ENCODE measurements at regions not wholly inside any gene's neighbourhood (a gene's known extent, or its start where the extent isn't known, plus 50 kb on each side); places are given as distances from the start of the nearest gene placed in this dataset.

DNA sequence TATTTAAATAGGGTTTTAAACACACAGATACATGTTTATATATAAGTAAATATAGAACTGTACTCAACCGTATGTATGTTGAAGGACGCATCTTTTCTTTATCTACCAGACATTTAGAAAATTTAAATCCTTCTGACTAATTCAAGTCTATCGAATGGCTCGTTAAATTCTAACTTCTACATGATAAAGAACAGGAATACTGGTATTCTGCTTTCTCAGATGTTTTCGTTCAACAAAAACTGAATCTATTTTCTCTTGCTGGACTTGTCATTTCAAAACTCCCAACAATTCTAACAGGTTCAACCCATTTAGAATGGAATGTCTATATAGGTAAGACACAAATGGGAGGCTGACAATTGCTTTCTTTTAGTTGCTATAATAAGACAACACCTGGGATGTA is 978.3 kb upstream of the ADGRL3 start:
- no peak for TF ChIP-seq FOXP2 (optimal IDR thresholded peaks at IDR 0.05; ENCODE audit: borderline replicate concordance, extremely low read depth, extremely low read length, insufficient read depth)
- TF ChIP-seq TAF1 (IDR thresholded peaks at IDR 0.05; ENCODE audit: borderline replicate concordance, insufficient read depth, low read length), result no peak
- no peak for TF ChIP-seq POLR2AphosphoS5 (IDR thresholded peaks at IDR 0.05; ENCODE audit: low read depth, low read length)
- no peak for TF ChIP-seq SIN3A (IDR thresholded peaks at IDR 0.05; ENCODE audit: borderline replicate concordance, insufficient read depth, low read length)
- TF ChIP-seq, protein P1, sequence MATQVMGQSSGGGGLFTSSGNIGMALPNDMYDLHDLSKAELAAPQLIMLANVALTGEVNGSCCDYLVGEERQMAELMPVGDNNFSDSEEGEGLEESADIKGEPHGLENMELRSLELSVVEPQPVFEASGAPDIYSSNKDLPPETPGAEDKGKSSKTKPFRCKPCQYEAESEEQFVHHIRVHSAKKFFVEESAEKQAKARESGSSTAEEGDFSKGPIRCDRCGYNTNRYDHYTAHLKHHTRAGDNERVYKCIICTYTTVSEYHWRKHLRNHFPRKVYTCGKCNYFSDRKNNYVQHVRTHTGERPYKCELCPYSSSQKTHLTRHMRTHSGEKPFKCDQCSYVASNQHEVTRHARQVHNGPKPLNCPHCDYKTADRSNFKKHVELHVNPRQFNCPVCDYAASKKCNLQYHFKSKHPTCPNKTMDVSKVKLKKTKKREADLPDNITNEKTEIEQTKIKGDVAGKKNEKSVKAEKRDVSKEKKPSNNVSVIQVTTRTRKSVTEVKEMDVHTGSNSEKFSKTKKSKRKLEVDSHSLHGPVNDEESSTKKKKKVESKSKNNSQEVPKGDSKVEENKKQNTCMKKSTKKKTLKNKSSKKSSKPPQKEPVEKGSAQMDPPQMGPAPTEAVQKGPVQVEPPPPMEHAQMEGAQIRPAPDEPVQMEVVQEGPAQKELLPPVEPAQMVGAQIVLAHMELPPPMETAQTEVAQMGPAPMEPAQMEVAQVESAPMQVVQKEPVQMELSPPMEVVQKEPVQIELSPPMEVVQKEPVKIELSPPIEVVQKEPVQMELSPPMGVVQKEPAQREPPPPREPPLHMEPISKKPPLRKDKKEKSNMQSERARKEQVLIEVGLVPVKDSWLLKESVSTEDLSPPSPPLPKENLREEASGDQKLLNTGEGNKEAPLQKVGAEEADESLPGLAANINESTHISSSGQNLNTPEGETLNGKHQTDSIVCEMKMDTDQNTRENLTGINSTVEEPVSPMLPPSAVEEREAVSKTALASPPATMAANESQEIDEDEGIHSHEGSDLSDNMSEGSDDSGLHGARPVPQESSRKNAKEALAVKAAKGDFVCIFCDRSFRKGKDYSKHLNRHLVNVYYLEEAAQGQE (IDR thresholded peaks at IDR 0.05; ENCODE audit: insufficient read depth in 1 of 2, low read depth in 2 of 2, low read length in 2 of 2), result no peak

DNA sequence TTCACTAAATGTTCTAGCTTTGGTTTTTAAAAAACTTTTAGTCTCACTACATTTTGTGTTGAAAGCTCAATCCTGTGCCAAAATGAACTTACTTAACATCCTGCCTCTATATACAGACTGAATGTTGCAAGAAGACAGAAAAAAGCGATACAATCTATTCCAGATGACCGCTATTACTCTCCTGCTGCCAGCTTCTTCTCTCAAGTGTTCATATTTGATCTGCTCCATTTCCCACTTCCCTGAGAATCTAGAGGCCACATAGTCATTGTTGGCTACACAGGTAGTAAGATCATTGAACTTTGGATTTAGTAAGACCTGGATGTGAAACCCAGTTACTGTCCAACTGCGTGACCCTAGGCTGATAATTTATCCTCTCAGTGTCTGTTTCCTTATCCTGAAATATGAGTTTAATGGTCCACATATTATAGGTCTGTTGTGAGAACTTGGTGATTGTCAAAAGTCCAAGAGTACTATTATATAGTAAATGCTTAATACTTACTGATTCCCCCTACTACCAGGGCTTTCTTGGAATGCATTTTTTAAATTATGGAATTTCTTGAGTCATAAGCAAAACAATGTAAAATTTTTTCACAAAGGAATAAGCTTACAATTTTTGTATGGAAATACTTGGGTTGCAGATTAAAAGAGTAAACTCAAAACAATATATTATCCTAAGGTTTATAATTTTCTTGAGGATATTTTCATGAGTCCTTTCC is 976.8 kb upstream of the ADGRL3 start:
- TF ChIP-seq, protein P1 (IDR thresholded peaks at IDR 0.05; ENCODE audit: insufficient read depth in 1 of 2, low read depth in 2 of 2, low read length in 2 of 2), result no peak
- TF ChIP-seq SIN3A (IDR thresholded peaks at IDR 0.05; ENCODE audit: borderline replicate concordance, insufficient read depth, low read length), result no peak
- TF ChIP-seq TAF1 (IDR thresholded peaks at IDR 0.05; ENCODE audit: borderline replicate concordance, insufficient read depth, low read length), result no peak
- TF ChIP-seq FOXP2 (optimal IDR thresholded peaks at IDR 0.05; ENCODE audit: borderline replicate concordance, extremely low read depth, extremely low read length, insufficient read depth), result no peak
- TF ChIP-seq POLR2AphosphoS5 (IDR thresholded peaks at IDR 0.05; ENCODE audit: low read depth, low read length), result no peak

DNA sequence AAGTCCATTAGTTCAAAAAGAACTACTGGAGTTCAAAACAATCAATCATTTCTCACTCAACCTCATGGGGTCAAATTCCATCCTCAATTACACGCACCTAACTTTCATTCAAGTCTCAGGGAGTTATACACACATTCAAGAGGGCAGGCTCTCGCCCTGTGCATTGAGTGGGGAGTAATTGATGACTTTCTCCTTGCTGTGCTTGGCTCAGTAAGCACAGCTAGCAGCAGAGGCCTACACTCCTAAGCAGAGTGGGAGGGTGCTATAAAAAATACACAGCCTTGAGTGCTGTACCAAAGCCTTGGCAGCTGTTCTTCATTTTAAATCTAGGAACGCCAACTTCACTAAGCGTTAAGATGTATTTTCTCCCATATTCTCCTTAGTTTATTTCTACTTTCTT is 958.3 kb upstream of the ADGRL3 start:
- no peak for TF ChIP-seq SIN3A (IDR thresholded peaks at IDR 0.05; ENCODE audit: borderline replicate concordance, insufficient read depth, low read length)
- no peak for TF ChIP-seq TAF1 (IDR thresholded peaks at IDR 0.05; ENCODE audit: borderline replicate concordance, insufficient read depth, low read length)
- TF ChIP-seq, protein P1 (IDR thresholded peaks at IDR 0.05; ENCODE audit: insufficient read depth in 1 of 2, low read depth in 2 of 2, low read length in 2 of 2), result no peak
- TF ChIP-seq FOXP2 (optimal IDR thresholded peaks at IDR 0.05; ENCODE audit: borderline replicate concordance, extremely low read depth, extremely low read length, insufficient read depth), result no peak
- TF ChIP-seq POLR2AphosphoS5 (IDR thresholded peaks at IDR 0.05; ENCODE audit: low read depth, low read length), result no peak

DNA sequence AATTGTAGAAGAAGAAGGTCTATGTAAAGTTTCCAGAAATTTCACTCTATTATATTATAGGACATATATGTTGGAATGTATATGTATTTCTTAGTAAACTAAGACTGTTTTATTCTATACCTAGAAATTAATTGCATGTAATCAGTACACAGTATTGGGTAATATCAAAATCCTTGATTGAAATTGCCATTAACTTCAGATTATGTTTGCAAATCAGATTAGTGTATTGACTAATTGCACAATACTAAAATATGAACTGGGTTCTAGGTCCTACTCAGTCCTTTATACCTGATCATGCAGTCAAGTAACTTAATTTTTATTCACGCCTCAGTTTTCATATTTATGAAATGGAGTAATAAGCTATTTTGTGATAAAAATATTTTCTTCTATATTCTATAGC is 950.3 kb upstream of the ADGRL3 start:
- TF ChIP-seq POLR2AphosphoS5 (IDR thresholded peaks at IDR 0.05; ENCODE audit: low read depth, low read length) (no peak), FOXP2 (optimal IDR thresholded peaks at IDR 0.05; ENCODE audit: borderline replicate concordance, extremely low read depth, extremely low read length, insufficient read depth) (no peak), TAF1 (IDR thresholded peaks at IDR 0.05; ENCODE audit: borderline replicate concordance, insufficient read depth, low read length) (no peak)
- TF ChIP-seq, protein P1 (IDR thresholded peaks at IDR 0.05; ENCODE audit: insufficient read depth in 1 of 2, low read depth in 2 of 2, low read length in 2 of 2), result no peak

All from PFSK-1 (cell line).